ENCODE measurements at regions not wholly inside any gene's neighbourhood (a gene's known extent, or its start where the extent isn't known, plus 50 kb on each side); places are given as distances from the start of the nearest gene placed in this dataset.
A peak's percentile ranks its signal among the peaks of the same experiment; 100 is the strongest.

- TF ChIP-seq NONO (IDR thresholded peaks at IDR 0.05; ENCODE audit: low read depth in 2 of 2, low read length in 1 of 2) (no peak), ARID1B (IDR thresholded peaks at IDR 0.05) (peak; percentile 97), CBX5 (IDR thresholded peaks at IDR 0.05; ENCODE audit: borderline replicate concordance, low read depth) (no peak), RBM25 (IDR thresholded peaks at IDR 0.05; ENCODE audit: low read depth, low read length, severe bottlenecking) (no peak), SIN3B (IDR thresholded peaks at IDR 0.05; ENCODE audit: low read depth) (no peak), GATA2 (CRISPR knock-in tag; IDR thresholded peaks at IDR 0.05) (peak; percentile 63), PREB (CRISPR knock-in tag; IDR thresholded peaks at IDR 0.05) (no peak), SMARCC2 (IDR thresholded peaks at IDR 0.05; ENCODE audit: low read depth) (peak; percentile 90), MBD2 (IDR thresholded peaks at IDR 0.05; ENCODE audit: borderline replicate concordance, low read depth) (no peak; the same call in 1 of the 2 replicates), SNAPC5 (CRISPR knock-in tag; IDR thresholded peaks at IDR 0.05) (no peak), ETV6 (IDR thresholded peaks at IDR 0.05; ENCODE audit: borderline replicate concordance in 1 of 2, low read depth in 2 of 2, low read length in 1 of 2) (no peak), ETV6 (CRISPR knock-in tag; IDR thresholded peaks at IDR 0.05; ENCODE audit: borderline replicate concordance) (no peak), TEAD1 (CRISPR knock-in tag; IDR thresholded peaks at IDR 0.05) (peak; percentile 9 to 71; a peak in 1 of 4 replicates), ZNF778 (CRISPR knock-in tag; IDR thresholded peaks at IDR 0.05) (no peak), ZBTB1 (CRISPR knock-in tag; IDR thresholded peaks at IDR 0.05; ENCODE audit: borderline replicate concordance, low read depth) (no peak), IRF9 (tag; IDR thresholded peaks at IDR 0.05) (0 out of 2 replicates have a peak, but pooled peaks have one; percentile 32), THAP7 (CRISPR knock-in tag; IDR thresholded peaks at IDR 0.05) (no peak), STAT5B (CRISPR knock-in tag; IDR thresholded peaks at IDR 0.05) (0 out of 2 replicates have a peak, but pooled peaks have one; percentile 21), THRAP3 (IDR thresholded peaks at IDR 0.05; ENCODE audit: borderline replicate concordance) (no peak), E4F1 (CRISPR knock-in tag; IDR thresholded peaks at IDR 0.05; ENCODE audit: borderline replicate concordance) (no peak), GABPB2 (CRISPR knock-in tag; conservative IDR thresholded peaks at IDR 0.05) (no peak)
These were observed 141.9 kb upstream of the KLF6 start (continued) for GRCh38 chr10:3926675-3927525.

Data from K562 (cell line).